CD4-positive, alpha-beta T cell (primary cell): ENCODE measurements at regions not wholly inside any gene's neighbourhood (a gene's known extent, or its start where the extent isn't known, plus 50 kb on each side); places are given as distances from the start of the nearest gene placed in this dataset.

ENCODE experiments used
- ATAC-seq: fragments of 200-7000 bp; cut with Tn5 transposase; one replicate; pipeline ENCODE4 v1.10.0; 2022; ENCODE audit warnings: mild to moderate bottlenecking; ENCODE audit not compliant: poor library complexity
- CTCF ChIA-PET: fragments of 350-600 bp; sonication (Branson Sonifier 250); formaldehyde crosslinking; loops from one replicate; lab custom pipeline; 2021; ENCODE audit warnings: antibody characterized with exemption, inconsistent platforms; lab: Charles Lee
- POLR2A ChIA-PET: fragments of 350-600 bp; sonication (Branson Sonifier 250); formaldehyde crosslinking; loops from one replicate; lab custom pipeline; 2021; ENCODE audit warnings: antibody characterized with exemption, inconsistent platforms; lab: Charles Lee
- DNase-seq, 14 experiments: peaks; one replicate each; pipeline ENCODE4 v3.0.0-alpha.2; 2013 to 2020; ENCODE audit warnings: mixed read lengths in 2 of 14
- H3K27ac ChIP-seq, 2 donors: one replicate each; pipeline versions ENCODE4 v1.5.1 to v1.7.0; 2013; ENCODE audit warnings: low read length in 2 of 2, low read depth in 1 of 2, mild to moderate bottlenecking in 1 of 2
- H3K27me3 ChIP-seq, 2 experiments: 1 replicate in 1 of 2; 2 replicates in 1 of 2; pipeline versions ENCODE4 v1.6.1 to v1.7.0; 2013; ENCODE audit warnings: low read length in 2 of 2, control low read depth in 1 of 2, mild to moderate bottlenecking in 1 of 2, moderate library complexity in 1 of 2; ENCODE audit not compliant: insufficient read depth in 2 of 2, control insufficient read depth in 1 of 2
- H3K36me3 ChIP-seq: one replicate; pipeline ENCODE4 v1.6.1; 2013; ENCODE audit warnings: low read length, control low read depth; ENCODE audit not compliant: insufficient read depth
- H3K4me1 ChIP-seq: one replicate; pipeline ENCODE4 v1.6.1; 2013; ENCODE audit warnings: low read length, control low read depth; ENCODE audit not compliant: insufficient read depth
- H3K4me3 ChIP-seq: one replicate; pipeline ENCODE4 v1.5.1; 2013; ENCODE audit warnings: mild to moderate bottlenecking, low read length, moderate library complexity
- H3K9me3 ChIP-seq, 2 experiments: 1 replicate in 1 of 2; 2 replicates in 1 of 2; pipeline versions ENCODE4 v1.6.1 to v1.7.0; 2013; ENCODE audit warnings: low read length in 2 of 2, mild to moderate bottlenecking in 2 of 2, control low read depth in 1 of 2, moderate library complexity in 1 of 2; ENCODE audit not compliant: control insufficient read depth in 1 of 2, insufficient read depth in 1 of 2
- H3K27ac Mint-ChIP-seq: one replicate; pipeline ENCODE4 v1.8.0; 2020; ENCODE audit warnings: mixed read lengths
- H3K27me3 Mint-ChIP-seq: one replicate; pipeline ENCODE4 v1.8.0; 2021; ENCODE audit warnings: mixed read lengths
- H3K36me3 Mint-ChIP-seq: one replicate; pipeline ENCODE4 v1.8.0; 2021; ENCODE audit warnings: low read depth, mixed read lengths
- H3K4me1 Mint-ChIP-seq: one replicate; pipeline ENCODE4 v1.8.0; 2021; ENCODE audit warnings: low read depth, mixed read lengths
- H3K4me3 Mint-ChIP-seq: one replicate; pipeline ENCODE4 v1.8.0; 2020; ENCODE audit warnings: mild to moderate bottlenecking, mixed read lengths
- H3K9me3 Mint-ChIP-seq: one replicate; pipeline ENCODE4 v1.8.0; 2020; ENCODE audit warnings: mixed read lengths
- CTCF ChIP-seq: fragments of 200-600 bp; IDR thresholded peaks from one replicate; pipeline ENCODE4 v1.8.0; 2022; ENCODE audit warnings: antibody characterized with exemption, mild to moderate bottlenecking
- intact Hi-C, 2 experiments: fragments of 100-400 bp; cut with DNase I in 1 of 2; cut with micrococcal nuclease in 1 of 2; formaldehyde crosslinking; loops; one replicate each; pipeline versions ENCODE4 v1.15.1 to v1.9.0; 2023 to 2025; cut with DNase I, micrococcal nuclease

GRCh38 chr6:168206661-168207274 lies 112.8 kb downstream of the DACT2 start:
- Mint-ChIP-seq H3K4me1 (no peaks in the 10 kb centered on the region), H3K4me3 (no peak overlapping the region), H3K9me3 (no peaks in the 10 kb centered on the region), H3K27ac (no peak overlapping the region), H3K27me3 (peaks cover 4% of the 10 kb centered on the region), H3K36me3 (no peaks in the 10 kb centered on the region)
- Histone ChIP-seq H3K36me3 (no peaks in the 10 kb centered on the region), H3K9me3 (peaks cover 0 to 10% of the 10 kb centered on the region in 2 experiments), H3K27me3 (no peaks in the 10 kb centered on the region), H3K4me3 (no peak overlapping the region), H3K27ac (no peak overlapping the region), H3K4me1 (no peaks in the 10 kb centered on the region)
- CTCF ChIA-PET = no interaction called here
- intact Hi-C loops = no loop called here
- DNase-seq (no peak), ATAC-seq (no peak)
- POLR2A ChIA-PET = no interaction called here
- TF ChIP-seq CTCF = no peak

GRCh38 chr6:168206186-168206585 lies 113.4 kb downstream of the DACT2 start:
- no peaks in the 10 kb centered on the region for H3K9me3 Mint-ChIP-seq
- H3K36me3 Mint-ChIP-seq = no peaks in the 10 kb centered on the region
- TF ChIP-seq CTCF = no peak
- intact Hi-C loops = no loop called here
- Histone ChIP-seq H3K4me1 (no peaks in the 10 kb centered on the region), H3K27me3 (no peaks in the 10 kb centered on the region), H3K36me3 (no peaks in the 10 kb centered on the region), H3K9me3 (peaks cover 0 to 9% of the 10 kb centered on the region in 2 experiments), H3K4me3 (no peak overlapping the region), H3K27ac (no peak overlapping the region)
- no peak overlapping the region for H3K27ac Mint-ChIP-seq
- no peak overlapping the region for H3K4me3 Mint-ChIP-seq
- POLR2A ChIA-PET = no interaction called here
- DNase-seq (no peak), ATAC-seq (no peak)
- CTCF ChIA-PET = no interaction called here
- peaks cover 4% of the 10 kb centered on the region for H3K27me3 Mint-ChIP-seq
- no peaks in the 10 kb centered on the region for H3K4me1 Mint-ChIP-seq

- no peaks in the 10 kb centered on the region for H3K27me3 ChIP-seq
- Mint-ChIP-seq H3K36me3 (no peaks in the 10 kb centered on the region), H3K9me3 (no peaks in the 10 kb centered on the region), H3K4me3 (no peak overlapping the region), H3K27me3 (peaks cover 16% of the 10 kb centered on the region), H3K27ac (no peak overlapping the region), H3K4me1 (no peaks in the 10 kb centered on the region)
- no peak overlapping the region for H3K27ac ChIP-seq
- no peak for ATAC-seq
- DNase-seq = no peak
- ChIA-PET POLR2A (no interaction called here), CTCF (no interaction called here)
- no peak overlapping the region for H3K4me3 ChIP-seq
- intact Hi-C loops = no loop called here
- H3K4me1 ChIP-seq = no peaks in the 10 kb centered on the region
- peaks cover 0 to 5% of the 10 kb centered on the region in 2 experiments for H3K9me3 ChIP-seq
- TF ChIP-seq CTCF = no peak
- H3K36me3 ChIP-seq = no peaks in the 10 kb centered on the region
Observed at GRCh38 chr6:168201799-168202198, 117.8 kb downstream of the DACT2 start.
